ENCODE measurements at regions not wholly inside any gene's neighbourhood (a gene's known extent, or its start where the extent isn't known, plus 50 kb on each side); places are given as distances from the start of the nearest gene placed in this dataset.

DNA sequence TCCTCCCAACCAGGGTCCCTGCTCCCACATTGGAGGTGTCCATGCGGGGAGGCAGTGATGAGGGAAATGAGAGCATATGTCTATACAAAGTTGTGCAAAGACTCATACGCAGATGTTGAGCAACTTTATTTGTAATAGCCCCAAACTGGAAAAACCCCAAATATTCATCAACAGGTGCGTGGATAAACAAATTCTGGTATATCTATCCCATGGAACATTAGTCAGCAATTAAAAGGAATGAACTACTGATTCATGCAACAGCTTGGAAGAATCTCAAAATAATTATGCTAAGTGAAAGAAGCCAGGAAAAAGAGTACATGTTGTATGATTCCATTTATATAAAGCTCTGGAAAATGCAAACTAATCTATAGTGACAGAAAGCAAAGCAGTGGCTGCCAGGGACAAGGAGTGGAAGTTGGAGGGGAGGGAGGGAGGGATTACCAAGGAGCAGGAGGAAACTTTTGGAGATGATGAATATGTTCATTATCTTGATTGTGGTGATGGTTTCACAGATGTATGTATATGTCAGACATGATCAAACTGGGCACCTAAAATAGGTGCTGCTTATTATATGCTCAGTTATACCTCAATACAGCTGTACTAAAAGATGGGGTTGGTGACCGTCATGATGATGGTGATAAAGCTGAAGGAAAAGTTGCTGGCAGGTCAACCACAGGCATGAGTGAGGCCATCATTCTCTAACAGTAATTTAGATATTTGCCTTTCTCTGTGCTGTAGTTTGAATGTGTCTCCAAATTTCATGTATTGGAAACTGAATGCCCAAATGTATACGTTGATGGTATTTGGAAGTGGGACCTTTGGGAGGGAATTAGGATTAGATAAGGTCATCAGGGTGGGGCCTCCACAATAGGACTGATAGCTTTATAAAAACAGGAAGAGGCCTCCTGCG, 270.9 kb downstream of the CYP26B1 start:
- TF ChIP-seq, protein P1, sequence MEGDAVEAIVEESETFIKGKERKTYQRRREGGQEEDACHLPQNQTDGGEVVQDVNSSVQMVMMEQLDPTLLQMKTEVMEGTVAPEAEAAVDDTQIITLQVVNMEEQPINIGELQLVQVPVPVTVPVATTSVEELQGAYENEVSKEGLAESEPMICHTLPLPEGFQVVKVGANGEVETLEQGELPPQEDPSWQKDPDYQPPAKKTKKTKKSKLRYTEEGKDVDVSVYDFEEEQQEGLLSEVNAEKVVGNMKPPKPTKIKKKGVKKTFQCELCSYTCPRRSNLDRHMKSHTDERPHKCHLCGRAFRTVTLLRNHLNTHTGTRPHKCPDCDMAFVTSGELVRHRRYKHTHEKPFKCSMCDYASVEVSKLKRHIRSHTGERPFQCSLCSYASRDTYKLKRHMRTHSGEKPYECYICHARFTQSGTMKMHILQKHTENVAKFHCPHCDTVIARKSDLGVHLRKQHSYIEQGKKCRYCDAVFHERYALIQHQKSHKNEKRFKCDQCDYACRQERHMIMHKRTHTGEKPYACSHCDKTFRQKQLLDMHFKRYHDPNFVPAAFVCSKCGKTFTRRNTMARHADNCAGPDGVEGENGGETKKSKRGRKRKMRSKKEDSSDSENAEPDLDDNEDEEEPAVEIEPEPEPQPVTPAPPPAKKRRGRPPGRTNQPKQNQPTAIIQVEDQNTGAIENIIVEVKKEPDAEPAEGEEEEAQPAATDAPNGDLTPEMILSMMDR (IDR thresholded peaks at IDR 0.05) = no peak
- TF ChIP-seq EP300 (IDR thresholded peaks at IDR 0.05) = no peak

Data from tibial nerve (tissue), 4 donors.